SK-N-SH treated with all-trans-retinoic acid at 6 μM for 48 hours (cell line): ENCODE measurements at regions not wholly inside any gene's neighbourhood (a gene's known extent, or its start where the extent isn't known, plus 50 kb on each side); places are given as distances from the start of the nearest gene placed in this dataset.

Experiments
- ATAC-seq: fragments of 200-7000 bp; cut with Tn5 transposase; 3 replicates; pipeline ENCODE4 v1.9.1; 2020; ENCODE audit warnings: mild to moderate bottlenecking, moderate library complexity
- BACH2 ChIP-seq: fragments of 250-450 bp; sonication (Bioruptor Pico); IDR thresholded peaks from 2 replicates; pipeline ENCODE4 v1.9.0; 2021; ENCODE audit warnings: mild to moderate bottlenecking, borderline replicate concordance
- CSDC2 ChIP-seq: fragments of 250-450 bp; sonication (Bioruptor Pico); IDR thresholded peaks from 2 replicates; pipeline ENCODE4 v1.5.0; 2020; ENCODE audit warnings: mild to moderate bottlenecking, moderate library complexity
- ESRRG ChIP-seq: fragments of 250-450 bp; sonication (Bioruptor Pico); IDR thresholded peaks from 2 replicates; pipeline ENCODE4 v1.6.1; 2021; ENCODE audit warnings: mild to moderate bottlenecking
- GLIS3 ChIP-seq: fragments of 250-450 bp; sonication (Bioruptor Pico); IDR thresholded peaks from 2 replicates; pipeline ENCODE4 v1.5.0; 2020; ENCODE audit warnings: mild to moderate bottlenecking, moderate library complexity
- ISL1 ChIP-seq: fragments of 250-450 bp; sonication (Bioruptor Pico); IDR thresholded peaks from 2 replicates; pipeline ENCODE4 v2.1.2; 2022; ENCODE audit warnings: mild to moderate bottlenecking, moderate library complexity
- OSR1 ChIP-seq: fragments of 250-450 bp; sonication (Bioruptor Pico); IDR thresholded peaks from 2 replicates; pipeline ENCODE4 v1.8.0; 2022; ENCODE audit warnings: moderate library complexity, mild to moderate bottlenecking, inconsistent platforms
- PPARA ChIP-seq: fragments of 250-450 bp; sonication (Bioruptor Pico); IDR thresholded peaks from 2 replicates; pipeline ENCODE4 v1.5.0; 2020; ENCODE audit warnings: mild to moderate bottlenecking, borderline replicate concordance
- SNAI2 ChIP-seq: fragments of 250-450 bp; sonication (Bioruptor Pico); IDR thresholded peaks from 2 replicates; pipeline ENCODE4 v1.5.0; 2020; ENCODE audit warnings: mild to moderate bottlenecking, moderate library complexity
- TCF4 ChIP-seq: fragments of 250-450 bp; sonication (Bioruptor Pico); IDR thresholded peaks from 2 replicates; pipeline ENCODE4 v1.8.0; 2021; ENCODE audit warnings: mild to moderate bottlenecking, moderate library complexity, borderline replicate concordance
- TOX ChIP-seq: fragments of 250-450 bp; sonication (Bioruptor Pico); IDR thresholded peaks from 2 replicates; pipeline ENCODE4 v1.8.0; 2021; ENCODE audit warnings: mild to moderate bottlenecking, moderate library complexity, borderline replicate concordance
- ZC3H10 ChIP-seq: fragments of 250-450 bp; sonication (Bioruptor Pico); IDR thresholded peaks from 2 replicates; pipeline ENCODE4 v1.5.1; 2021; ENCODE audit warnings: mild to moderate bottlenecking, moderate library complexity
- ZFP3 ChIP-seq: fragments of 250-450 bp; sonication (Bioruptor Pico); IDR thresholded peaks from 2 replicates; pipeline ENCODE4 v1.5.0; 2020; ENCODE audit warnings: mild to moderate bottlenecking, moderate library complexity
- ZFP30 ChIP-seq: fragments of 450-650 bp; formaldehyde crosslinking; IDR thresholded peaks from 2 replicates; pipeline ENCODE4 v1.5.0; 2022; ENCODE audit warnings: mild to moderate bottlenecking, moderate library complexity
- ZNF565 ChIP-seq: fragments of 450-650 bp; formaldehyde crosslinking; conservative IDR thresholded peaks from 2 replicates; pipeline ENCODE4 v1.5.0; 2020; ENCODE audit warnings: low read depth, mild to moderate bottlenecking, moderate library complexity
- TF ChIP-seq, protein P1 (sequence below): fragments of 250-450 bp; sonication (Bioruptor Pico); IDR thresholded peaks from 2 replicates; pipeline ENCODE4 v1.5.1; 2021; ENCODE audit warnings: mild to moderate bottlenecking, moderate library complexity
- TF ChIP-seq, protein P2 (sequence below): fragments of 250-450 bp; sonication (Bioruptor Pico); IDR thresholded peaks from 2 replicates; pipeline ENCODE4 v1.5.0; 2020; ENCODE audit warnings: mild to moderate bottlenecking, moderate library complexity
- TF ChIP-seq, protein P3 (sequence below): fragments of 250-450 bp; sonication (Bioruptor Pico); IDR thresholded peaks from 2 replicates; pipeline ENCODE4 v1.8.0; 2021; ENCODE audit warnings: low read depth, mild to moderate bottlenecking, moderate library complexity, borderline replicate concordance

DNA sequence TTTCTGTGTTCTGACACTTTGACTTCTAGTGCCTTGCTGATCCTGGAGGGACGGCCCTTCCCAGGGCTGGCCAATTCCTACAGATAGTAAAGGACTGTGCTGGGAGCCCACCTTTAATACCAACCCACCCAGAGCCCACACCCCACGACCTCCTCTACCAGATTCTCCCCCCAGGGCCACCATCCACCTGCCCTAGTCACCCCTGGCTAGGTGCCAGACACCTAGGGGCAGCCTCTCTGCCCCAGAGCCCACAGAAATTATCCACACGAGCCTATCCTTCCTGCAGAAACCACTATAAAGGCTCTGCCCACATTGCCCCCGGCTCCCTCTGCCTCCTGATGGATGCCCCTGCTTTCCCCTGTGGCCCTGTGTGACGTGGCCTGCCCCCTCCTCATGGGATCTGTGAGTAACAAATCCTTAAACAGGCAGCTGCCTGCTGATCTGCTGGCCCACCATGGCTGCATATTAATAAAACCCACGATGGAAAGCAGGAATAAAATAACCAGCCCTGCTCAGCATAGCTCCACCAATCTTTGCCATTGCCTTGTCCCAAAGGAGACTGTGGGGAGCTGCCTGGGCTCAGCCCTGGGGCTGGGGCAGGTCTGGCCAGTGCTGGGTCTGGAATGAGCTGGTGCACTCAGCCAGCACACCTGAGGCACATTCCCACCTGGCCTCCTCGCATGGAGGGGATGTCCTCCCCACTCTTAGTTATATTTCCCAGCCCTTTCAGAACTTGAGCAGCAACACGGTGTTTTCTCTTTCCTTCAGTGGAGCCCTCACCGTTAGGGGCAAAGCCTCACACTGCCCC is 488.5 kb downstream of the NPHP4 start:
- TF ChIP-seq ZNF565 (CRISPR knock-in tag) (no peak), BACH2 (no peak)
- ATAC-seq = no peak

DNA sequence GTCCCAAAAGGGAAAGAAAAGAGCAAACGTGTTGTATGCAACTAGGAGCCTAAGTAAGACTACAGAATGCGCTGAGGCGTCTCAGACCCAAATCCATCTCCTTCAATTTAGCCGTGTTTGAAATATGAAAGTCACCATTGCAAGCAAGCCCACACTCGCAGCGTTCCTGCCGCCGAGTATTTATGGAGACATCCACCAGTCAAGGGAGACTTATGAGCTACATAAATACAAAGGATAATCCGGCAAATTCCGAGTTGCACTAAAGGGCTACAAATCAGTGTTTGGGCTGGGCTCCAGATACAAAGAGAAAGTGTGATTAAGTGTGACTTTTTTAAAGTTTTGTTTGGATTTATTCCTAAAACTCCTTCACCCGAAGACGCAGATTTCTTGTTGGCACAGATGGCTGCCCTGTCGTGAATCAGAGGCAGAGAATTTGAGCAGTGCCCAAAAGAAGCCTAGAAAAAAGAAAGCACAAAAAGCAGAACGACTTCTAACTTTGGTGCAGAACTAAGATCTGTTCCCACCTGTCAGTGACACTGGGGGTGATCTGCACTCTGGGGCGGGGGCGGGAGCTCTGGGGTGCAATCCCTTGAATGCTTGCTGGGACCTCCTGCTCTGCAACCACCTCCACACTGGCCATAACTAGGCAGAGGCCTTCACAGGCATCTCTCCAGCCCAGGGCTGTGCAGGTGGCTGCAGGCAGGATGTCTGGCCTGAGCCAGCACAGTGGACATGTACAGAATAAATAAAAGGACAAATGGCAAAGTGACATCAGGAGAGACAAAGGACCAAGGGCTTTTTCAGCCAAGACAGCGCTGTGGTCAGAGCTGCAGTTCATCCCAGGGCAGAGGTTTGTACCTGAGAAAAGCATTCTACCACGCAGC is 489.7 kb downstream of the NPHP4 start:
- no peak for ATAC-seq
- TF ChIP-seq, protein P1, sequence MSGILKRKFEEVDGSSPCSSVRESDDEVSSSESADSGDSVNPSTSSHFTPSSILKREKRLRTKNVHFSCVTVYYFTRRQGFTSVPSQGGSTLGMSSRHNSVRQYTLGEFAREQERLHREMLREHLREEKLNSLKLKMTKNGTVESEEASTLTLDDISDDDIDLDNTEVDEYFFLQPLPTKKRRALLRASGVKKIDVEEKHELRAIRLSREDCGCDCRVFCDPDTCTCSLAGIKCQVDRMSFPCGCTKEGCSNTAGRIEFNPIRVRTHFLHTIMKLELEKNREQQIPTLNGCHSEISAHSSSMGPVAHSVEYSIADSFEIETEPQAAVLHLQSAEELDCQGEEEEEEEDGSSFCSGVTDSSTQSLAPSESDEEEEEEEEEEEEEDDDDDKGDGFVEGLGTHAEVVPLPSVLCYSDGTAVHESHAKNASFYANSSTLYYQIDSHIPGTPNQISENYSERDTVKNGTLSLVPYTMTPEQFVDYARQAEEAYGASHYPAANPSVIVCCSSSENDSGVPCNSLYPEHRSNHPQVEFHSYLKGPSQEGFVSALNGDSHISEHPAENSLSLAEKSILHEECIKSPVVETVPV = no peak
- TF ChIP-seq TCF4 (CRISPR knock-in tag) (no peak), ZFP30 (no peak), SNAI2 (CRISPR knock-in tag) (no peak), CSDC2 (CRISPR knock-in tag) (no peak), BACH2 (no peak)

DNA sequence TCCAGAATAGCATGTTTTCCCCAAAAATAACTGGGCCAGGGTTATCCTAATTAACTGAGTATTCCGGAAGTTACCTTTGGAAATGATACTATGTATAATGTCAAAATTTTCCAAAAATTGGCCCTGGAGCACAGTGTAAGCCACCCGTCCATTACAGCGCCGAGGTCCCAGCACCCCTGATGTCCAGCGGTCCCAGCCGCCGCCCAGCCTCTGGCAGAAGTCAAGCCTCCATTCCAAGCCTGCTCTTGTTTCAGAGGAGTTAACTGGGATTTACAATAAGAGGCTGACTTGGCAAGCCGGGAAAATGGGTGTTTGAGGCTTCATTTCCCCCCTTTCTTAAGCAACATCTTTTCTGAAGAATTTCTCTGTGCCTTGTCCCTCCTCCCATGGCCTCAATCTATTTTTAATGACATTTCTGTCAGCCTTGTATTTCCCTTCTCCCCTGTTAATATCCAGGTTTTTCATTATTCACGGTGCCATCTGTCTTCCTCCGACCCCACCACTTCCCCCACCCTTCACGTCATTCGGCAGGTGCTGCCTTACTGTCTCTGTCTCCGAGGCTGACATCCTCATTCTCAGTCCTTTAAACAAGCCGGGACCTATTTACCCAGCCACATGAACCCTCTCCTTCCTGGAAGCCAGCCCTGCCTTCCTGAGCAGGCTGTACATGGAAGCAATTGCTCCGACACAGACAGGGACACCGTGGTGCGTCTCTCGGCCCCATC is 490.9 kb downstream of the NPHP4 start:
- no peak for ATAC-seq
- TF ChIP-seq PPARA (CRISPR knock-in tag) (no peak), OSR1 (CRISPR knock-in tag) (no peak), ZC3H10 (no peak), CSDC2 (CRISPR knock-in tag) (no peak), TOX (CRISPR knock-in tag) (no peak), ISL1 (CRISPR knock-in tag) (no peak), BACH2 (no peak), ESRRG (CRISPR knock-in tag) (no peak), ZFP30 (no peak), GLIS3 (no peak), ZFP3 (CRISPR knock-in tag) (no peak), ZNF565 (CRISPR knock-in tag) (no peak)
- TF ChIP-seq, protein P2, sequence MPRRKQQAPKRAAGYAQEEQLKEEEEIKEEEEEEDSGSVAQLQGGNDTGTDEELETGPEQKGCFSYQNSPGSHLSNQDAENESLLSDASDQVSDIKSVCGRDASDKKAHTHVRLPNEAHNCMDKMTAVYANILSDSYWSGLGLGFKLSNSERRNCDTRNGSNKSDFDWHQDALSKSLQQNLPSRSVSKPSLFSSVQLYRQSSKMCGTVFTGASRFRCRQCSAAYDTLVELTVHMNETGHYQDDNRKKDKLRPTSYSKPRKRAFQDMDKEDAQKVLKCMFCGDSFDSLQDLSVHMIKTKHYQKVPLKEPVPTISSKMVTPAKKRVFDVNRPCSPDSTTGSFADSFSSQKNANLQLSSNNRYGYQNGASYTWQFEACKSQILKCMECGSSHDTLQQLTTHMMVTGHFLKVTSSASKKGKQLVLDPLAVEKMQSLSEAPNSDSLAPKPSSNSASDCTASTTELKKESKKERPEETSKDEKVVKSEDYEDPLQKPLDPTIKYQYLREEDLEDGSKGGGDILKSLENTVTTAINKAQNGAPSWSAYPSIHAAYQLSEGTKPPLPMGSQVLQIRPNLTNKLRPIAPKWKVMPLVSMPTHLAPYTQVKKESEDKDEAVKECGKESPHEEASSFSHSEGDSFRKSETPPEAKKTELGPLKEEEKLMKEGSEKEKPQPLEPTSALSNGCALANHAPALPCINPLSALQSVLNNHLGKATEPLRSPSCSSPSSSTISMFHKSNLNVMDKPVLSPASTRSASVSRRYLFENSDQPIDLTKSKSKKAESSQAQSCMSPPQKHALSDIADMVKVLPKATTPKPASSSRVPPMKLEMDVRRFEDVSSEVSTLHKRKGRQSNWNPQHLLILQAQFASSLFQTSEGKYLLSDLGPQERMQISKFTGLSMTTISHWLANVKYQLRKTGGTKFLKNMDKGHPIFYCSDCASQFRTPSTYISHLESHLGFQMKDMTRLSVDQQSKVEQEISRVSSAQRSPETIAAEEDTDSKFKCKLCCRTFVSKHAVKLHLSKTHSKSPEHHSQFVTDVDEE (CRISPR knock-in tag) = no peak
- TF ChIP-seq, protein P1 = no peak
- TF ChIP-seq, protein P3, sequence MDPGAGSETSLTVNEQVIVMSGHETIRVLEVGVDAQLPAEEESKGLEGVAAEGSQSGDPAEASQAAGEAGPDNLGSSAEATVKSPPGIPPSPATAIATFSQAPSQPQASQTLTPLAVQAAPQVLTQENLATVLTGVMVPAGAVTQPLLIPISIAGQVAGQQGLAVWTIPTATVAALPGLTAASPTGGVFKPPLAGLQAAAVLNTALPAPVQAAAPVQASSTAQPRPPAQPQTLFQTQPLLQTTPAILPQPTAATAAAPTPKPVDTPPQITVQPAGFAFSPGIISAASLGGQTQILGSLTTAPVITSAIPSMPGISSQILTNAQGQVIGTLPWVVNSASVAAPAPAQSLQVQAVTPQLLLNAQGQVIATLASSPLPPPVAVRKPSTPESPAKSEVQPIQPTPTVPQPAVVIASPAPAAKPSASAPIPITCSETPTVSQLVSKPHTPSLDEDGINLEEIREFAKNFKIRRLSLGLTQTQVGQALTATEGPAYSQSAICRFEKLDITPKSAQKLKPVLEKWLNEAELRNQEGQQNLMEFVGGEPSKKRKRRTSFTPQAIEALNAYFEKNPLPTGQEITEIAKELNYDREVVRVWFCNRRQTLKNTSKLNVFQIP (CRISPR knock-in tag) = no peak

DNA sequence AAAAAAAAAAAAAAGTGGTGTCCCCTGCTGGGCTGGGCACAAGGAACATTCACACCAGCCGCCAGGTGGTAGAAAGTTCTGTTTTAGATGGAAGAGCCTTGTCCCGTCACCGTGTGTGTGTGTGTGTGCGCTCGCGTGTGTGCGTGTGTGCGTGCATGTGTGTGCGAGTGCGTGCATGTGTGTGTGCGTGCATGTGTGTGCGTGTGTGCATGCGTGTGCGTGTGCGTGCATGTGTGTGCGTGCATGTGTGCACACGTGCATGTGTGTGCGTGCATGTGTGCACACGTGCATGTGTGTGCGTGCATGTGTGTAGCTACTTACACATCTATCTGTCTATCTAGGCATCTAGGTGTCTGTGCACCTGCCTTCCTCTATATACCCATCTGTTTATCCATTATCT is 491.7 kb downstream of the NPHP4 start:
- TF ChIP-seq, protein P3 (CRISPR knock-in tag) = no peak
- ATAC-seq = no peak
